ENCODE measurements at regions not wholly inside any gene's neighbourhood (a gene's known extent, or its start where the extent isn't known, plus 50 kb on each side); places are given as distances from the start of the nearest gene placed in this dataset.

- DNase-seq, result no peak
- Histone ChIP-seq H3K4me3 (no peak overlapping the region), H3K27me3 (no peaks in the 10 kb centered on the region), H3K36me3 (no peaks in the 10 kb centered on the region), H3K9me3 (no peaks in the 10 kb centered on the region)
These were observed 410.2 kb upstream of the MAP3K7 start for GRCh38 chr6:90997076-90997475.

DNA sequence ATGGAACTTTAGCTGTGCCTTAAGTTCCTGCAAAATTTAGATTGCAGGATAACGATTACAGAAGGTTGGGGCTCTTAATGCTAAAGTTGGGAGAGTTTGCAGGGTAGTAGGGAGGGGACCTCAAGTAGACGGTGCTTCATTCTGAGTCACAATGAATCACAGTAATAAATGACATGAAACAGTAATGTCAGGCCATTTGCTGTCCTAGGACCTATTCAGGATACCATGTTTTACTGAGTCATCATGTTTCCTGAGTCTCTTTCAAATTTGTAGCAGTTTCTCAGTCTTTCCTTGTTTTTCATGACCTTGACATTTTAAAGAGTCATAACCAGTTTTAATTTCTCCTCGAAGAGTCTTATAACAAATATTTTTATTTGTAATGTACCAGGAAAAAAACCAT lies 406.9 kb upstream of the MAP3K7 start:
- H3K27me3 ChIP-seq, result no peaks in the 10 kb centered on the region
- no peak for DNase-seq
- H3K9me3 ChIP-seq, result no peaks in the 10 kb centered on the region
- H3K36me3 ChIP-seq, result no peaks in the 10 kb centered on the region
- no peak overlapping the region for H3K4me3 ChIP-seq

- DNase-seq, result no peak
- Histone ChIP-seq H3K9me3 (no peaks in the 10 kb centered on the region), H3K36me3 (no peaks in the 10 kb centered on the region), H3K27me3 (no peaks in the 10 kb centered on the region), H3K4me3 (no peak overlapping the region)
These were observed 402.9 kb upstream of the MAP3K7 start for GRCh38 chr6:90989763-90990162.

GRCh38 chr6:90984066-90984465 lies 397.2 kb upstream of the MAP3K7 start:
- H3K9me3 ChIP-seq, result no peaks in the 10 kb centered on the region
- no peaks in the 10 kb centered on the region for H3K27me3 ChIP-seq
- no peak for DNase-seq
- no peaks in the 10 kb centered on the region for H3K36me3 ChIP-seq
- H3K4me3 ChIP-seq, result no peak overlapping the region

DNA sequence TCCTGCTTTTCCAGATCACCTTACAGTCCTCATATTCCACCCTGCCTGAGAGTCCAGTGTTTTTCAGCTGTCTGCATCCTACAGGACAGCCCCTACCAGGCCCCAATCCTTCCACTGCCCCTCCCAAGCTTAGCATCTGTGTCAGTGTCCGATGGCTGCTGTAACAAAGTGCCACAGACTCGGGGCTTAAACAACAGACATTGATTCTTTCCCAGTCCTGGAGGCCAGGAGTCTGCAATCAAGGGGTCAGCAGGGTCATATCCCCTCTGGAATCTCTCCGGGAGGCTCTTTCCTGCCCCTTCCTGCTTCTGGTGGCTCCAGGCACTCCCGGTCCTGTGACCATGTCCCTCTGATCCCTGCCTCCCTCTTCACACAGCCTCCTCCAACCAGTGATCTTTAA lies 396.6 kb upstream of the MAP3K7 start:
- DNase-seq, result no peak
- no peaks in the 10 kb centered on the region for H3K36me3 ChIP-seq
- H3K27me3 ChIP-seq, result no peaks in the 10 kb centered on the region
- no peaks in the 10 kb centered on the region for H3K9me3 ChIP-seq
- no peak overlapping the region for H3K4me3 ChIP-seq

GRCh38 chr6:90982581-90982980 lies 395.7 kb upstream of the MAP3K7 start:
- H3K9me3 ChIP-seq, result no peaks in the 10 kb centered on the region
- no peaks in the 10 kb centered on the region for H3K27me3 ChIP-seq
- H3K4me3 ChIP-seq, result no peak overlapping the region
- no peak for DNase-seq
- H3K36me3 ChIP-seq, result no peaks in the 10 kb centered on the region

- peak; percentile 1 for DNase-seq
- Histone ChIP-seq H3K36me3 (no peaks in the 10 kb centered on the region), H3K9me3 (no peaks in the 10 kb centered on the region), H3K27me3 (no peaks in the 10 kb centered on the region), H3K4me3 (no peak overlapping the region)
These were observed 395.2 kb upstream of the MAP3K7 start for GRCh38 chr6:90982051-90982450.

- Histone ChIP-seq H3K36me3 (no peaks in the 10 kb centered on the region), H3K9me3 (no peaks in the 10 kb centered on the region), H3K27me3 (no peaks in the 10 kb centered on the region), H3K4me3 (no peak overlapping the region)
- DNase-seq, result no peak
These were observed 391.2 kb upstream of the MAP3K7 start for GRCh38 chr6:90978046-90978445.

DNA sequence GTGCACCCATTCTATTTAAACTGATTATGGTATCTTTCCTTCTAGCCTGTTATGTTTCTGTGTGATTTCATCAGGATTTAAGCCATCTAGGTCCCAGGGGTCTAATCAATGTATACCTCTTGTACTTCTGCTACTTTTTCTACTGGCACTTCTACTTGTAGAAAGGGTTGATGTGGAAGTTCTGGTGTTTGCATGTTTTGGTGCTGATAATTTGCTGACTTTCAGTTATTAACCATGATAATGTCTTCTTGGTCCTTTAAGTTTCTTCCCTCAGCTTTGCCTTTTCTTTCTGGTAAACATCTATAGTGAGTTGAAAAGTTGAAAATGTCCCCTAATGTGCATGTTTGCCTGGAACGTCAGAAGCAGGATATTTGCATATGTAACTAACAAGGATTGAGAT lies 390.6 kb upstream of the MAP3K7 start:
- Histone ChIP-seq H3K27me3 (no peaks in the 10 kb centered on the region; the same call in 1 of the 2 replicates), H3K36me3 (no peaks in the 10 kb centered on the region), H3K4me3 (no peak overlapping the region)

DNA sequence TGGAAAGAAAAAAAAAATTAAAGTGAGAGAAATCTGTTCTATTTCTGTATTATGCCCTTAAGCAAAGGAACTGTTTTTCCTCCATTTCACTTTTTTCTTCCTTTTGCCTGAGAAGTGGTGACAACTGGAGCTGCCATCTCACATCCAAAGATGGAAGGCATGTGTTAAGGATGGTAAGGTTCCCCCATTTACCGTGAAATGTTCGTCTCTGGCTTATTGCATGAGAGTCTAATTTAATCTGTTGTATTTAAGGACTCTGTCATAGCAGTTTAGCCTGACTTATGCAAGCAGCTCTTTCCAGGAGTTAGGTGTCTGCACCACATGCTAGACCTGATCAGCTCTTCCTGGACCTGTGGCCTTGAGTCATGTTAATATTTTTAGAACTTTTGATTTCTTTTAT lies 389.5 kb upstream of the MAP3K7 start:
- no peak overlapping the region for H3K4me3 ChIP-seq
- no peaks in the 10 kb centered on the region for H3K36me3 ChIP-seq
- H3K27me3 ChIP-seq, result no peaks in the 10 kb centered on the region; the same call in 1 of the 2 replicates
- no peak for DNase-seq
- no peaks in the 10 kb centered on the region for H3K9me3 ChIP-seq

More for the DNA sequence above, 390.6 kb upstream of the MAP3K7 start:
- DNase-seq, result no peak
- H3K9me3 ChIP-seq, result no peaks in the 10 kb centered on the region

DNA sequence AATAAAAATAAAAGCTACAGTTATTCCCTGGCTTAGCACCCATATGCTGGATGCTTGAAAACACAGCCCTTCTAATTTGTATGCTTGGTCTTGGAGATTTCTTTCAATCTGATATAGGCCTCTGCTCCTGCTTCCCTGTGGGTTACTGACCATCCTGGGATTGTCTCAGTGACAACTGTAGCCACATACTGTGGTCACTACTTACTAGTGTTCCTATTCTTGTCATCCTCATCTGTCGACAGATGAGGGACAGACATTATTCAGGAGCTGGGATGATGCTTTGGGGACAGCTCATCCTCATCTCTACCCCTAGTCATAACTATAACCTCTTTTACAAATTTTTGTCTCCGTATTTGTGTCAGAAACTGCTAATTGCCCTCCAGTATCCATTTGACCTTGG lies 388.9 kb upstream of the MAP3K7 start:
- no peaks in the 10 kb centered on the region for H3K36me3 ChIP-seq
- no peak overlapping the region for H3K4me3 ChIP-seq
- no peak for DNase-seq
- H3K9me3 ChIP-seq, result no peaks in the 10 kb centered on the region
- H3K27me3 ChIP-seq, result no peaks in the 10 kb centered on the region; the same call in 1 of the 2 replicates

GRCh38 chr6:90973188-90973587 lies 386.3 kb upstream of the MAP3K7 start:
- no peak for DNase-seq
- no peaks in the 10 kb centered on the region for H3K36me3 ChIP-seq
- H3K27me3 ChIP-seq, result no peaks in the 10 kb centered on the region; the same call in 1 of the 2 replicates

DNA sequence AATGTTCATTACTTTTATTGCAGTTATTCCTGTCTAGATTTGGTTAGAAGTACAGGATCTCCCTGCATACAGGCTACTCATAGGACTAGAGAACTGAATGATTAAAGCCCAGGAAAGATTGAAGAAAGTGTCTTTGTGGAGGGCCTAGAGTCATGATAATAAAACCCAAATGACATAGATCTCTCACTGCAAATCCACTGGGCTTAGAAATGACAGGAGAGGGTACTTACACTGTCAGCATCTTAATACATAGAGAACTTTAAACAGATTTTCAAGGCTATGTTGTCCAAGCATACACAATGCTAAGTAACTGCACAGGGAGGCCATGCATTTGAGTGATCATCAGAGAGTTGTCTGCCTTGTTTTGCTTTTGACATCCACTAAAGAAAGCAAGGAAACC lies 383.8 kb upstream of the MAP3K7 start:
- no peak for DNase-seq

More at GRCh38 chr6:90973188-90973587, 386.3 kb upstream of the MAP3K7 start:
- no peaks in the 10 kb centered on the region for H3K9me3 ChIP-seq
- no peak overlapping the region for H3K4me3 ChIP-seq

GRCh38 chr6:90967471-90967870 lies 380.6 kb upstream of the MAP3K7 start:
- no peak for DNase-seq
- no peaks in the 10 kb centered on the region for H3K9me3 ChIP-seq
- no peaks in the 10 kb centered on the region for H3K27me3 ChIP-seq
- no peaks in the 10 kb centered on the region for H3K36me3 ChIP-seq
- no peak overlapping the region for H3K4me3 ChIP-seq

More for the DNA sequence above, 383.8 kb upstream of the MAP3K7 start:
- Histone ChIP-seq H3K36me3 (no peaks in the 10 kb centered on the region), H3K27me3 (no peaks in the 10 kb centered on the region; the same call in 1 of the 2 replicates), H3K9me3 (no peaks in the 10 kb centered on the region), H3K4me3 (no peak overlapping the region)

- no peaks in the 10 kb centered on the region for H3K9me3 ChIP-seq
These were observed 373.5 kb upstream of the MAP3K7 start for GRCh38 chr6:90960324-90960723.

DNA sequence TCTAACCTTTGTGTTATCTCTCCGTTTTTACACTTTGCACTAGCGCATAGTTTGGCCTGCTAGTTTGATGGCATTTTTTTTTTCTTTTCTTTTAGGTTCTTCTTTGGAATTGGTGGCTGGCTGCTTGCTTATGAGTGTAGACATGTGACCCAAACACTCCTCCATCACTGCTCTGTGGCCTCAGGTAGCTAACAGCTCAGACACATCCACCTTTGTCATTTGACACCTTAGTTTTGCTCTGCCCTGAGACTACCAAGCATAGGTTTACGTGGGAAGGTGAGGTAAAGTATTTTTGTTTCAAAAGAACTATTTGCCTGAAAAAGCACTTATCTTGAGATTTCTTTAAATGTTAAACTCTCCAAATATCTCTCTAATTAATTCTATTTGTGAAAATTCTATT lies 368.4 kb upstream of the MAP3K7 start:
- Histone ChIP-seq H3K9me3 (no peaks in the 10 kb centered on the region), H3K27me3 (no peaks in the 10 kb centered on the region), H3K4me3 (no peak overlapping the region), H3K36me3 (no peaks in the 10 kb centered on the region)
- no peak for DNase-seq

More at GRCh38 chr6:90960324-90960723, 373.5 kb upstream of the MAP3K7 start:
- Histone ChIP-seq H3K36me3 (no peaks in the 10 kb centered on the region), H3K4me3 (no peak overlapping the region), H3K27me3 (no peaks in the 10 kb centered on the region)
- DNase-seq, result no peak

DNA sequence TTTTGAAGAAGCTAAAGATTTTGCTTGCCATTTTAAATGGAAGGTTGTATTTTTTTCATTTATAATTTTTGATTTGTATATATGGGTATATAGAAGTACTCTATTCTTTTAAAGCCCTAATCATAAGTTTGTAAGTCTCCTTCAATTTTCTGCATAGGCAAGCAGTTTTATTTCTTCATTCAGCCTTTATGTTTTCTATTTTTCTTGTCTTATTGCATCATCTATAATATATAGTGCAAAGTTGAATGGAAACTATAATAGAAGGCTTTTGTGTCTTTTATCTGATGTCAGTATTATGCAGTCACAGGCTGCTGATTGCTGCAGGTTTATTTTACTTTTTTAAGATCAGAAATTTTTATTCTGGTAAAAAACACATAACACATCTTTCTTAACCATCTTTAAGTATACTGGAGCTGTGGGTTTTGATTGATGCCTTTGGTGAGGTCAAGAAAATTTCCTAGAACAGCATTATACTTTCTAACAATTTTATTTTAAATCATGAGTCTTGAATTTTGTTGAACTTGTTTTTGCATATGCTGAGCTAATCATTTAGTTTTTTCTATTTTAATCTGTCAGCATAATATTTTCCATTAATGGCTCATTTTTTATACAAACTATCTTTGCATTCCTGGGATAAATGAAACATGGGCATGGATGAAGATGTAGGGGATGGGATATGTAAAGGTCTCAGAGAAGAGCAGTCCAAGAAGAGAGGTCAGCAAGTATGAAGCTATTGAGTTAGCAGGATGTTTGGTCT lies 366.7 kb upstream of the MAP3K7 start:
- H3K27me3 ChIP-seq, result no peaks in the 10 kb centered on the region
- H3K36me3 ChIP-seq, result no peaks in the 10 kb centered on the region
- DNase-seq, result no peak
- no peak overlapping the region for H3K4me3 ChIP-seq
- H3K9me3 ChIP-seq, result no peaks in the 10 kb centered on the region

DNA sequence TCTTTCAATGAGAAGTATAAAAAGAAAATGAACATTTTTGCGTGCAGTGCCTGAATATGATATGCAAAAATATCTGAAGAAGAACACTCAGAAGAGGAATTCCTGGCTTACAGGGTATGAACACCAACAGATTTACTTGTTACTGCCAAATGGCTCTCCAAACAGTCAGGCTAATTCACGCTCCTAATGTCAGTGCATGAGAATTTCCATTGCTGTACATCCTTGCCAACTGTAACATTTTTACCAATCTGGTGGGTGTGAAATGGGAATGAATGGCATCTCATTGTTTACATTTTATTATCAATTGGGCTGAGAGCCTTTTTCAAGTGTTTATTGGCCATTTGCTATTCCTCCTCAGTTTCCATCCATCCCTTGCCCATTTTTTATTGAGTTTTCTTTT lies 365.3 kb upstream of the MAP3K7 start:
- DNase-seq, result no peak
- H3K36me3 ChIP-seq, result no peaks in the 10 kb centered on the region
- no peak overlapping the region for H3K4me3 ChIP-seq
- no peaks in the 10 kb centered on the region for H3K9me3 ChIP-seq
- no peaks in the 10 kb centered on the region for H3K27me3 ChIP-seq

Measured in MG63 (cell line).